Mesothelial cell of epicardium (in vitro differentiated cells): ENCODE measurements at regions not wholly inside any gene's neighbourhood (a gene's known extent, or its start where the extent isn't known, plus 50 kb on each side); places are given as distances from the start of the nearest gene placed in this dataset.

Source experiments
- DNase-seq, 2 experiments: peaks; one replicate each; pipeline ENCODE4 v3.0.0; 2021; ENCODE audit warnings: low spot score in 2 of 2; ENCODE audit not compliant: unreplicated experiment in 2 of 2
- H3K27ac Mint-ChIP-seq: 2 replicates; pipeline ENCODE4 v1.8.0; 2021; ENCODE audit warnings: mixed read lengths
- H3K27me3 Mint-ChIP-seq: 2 replicates; pipeline ENCODE4 v1.8.0; 2021; ENCODE audit warnings: low read depth, mixed read lengths
- H3K36me3 Mint-ChIP-seq: 2 replicates; pipeline ENCODE4 v1.8.0; 2021; ENCODE audit warnings: mixed read lengths
- H3K4me1 Mint-ChIP-seq: 2 replicates; pipeline ENCODE4 v1.8.0; 2021; ENCODE audit warnings: mixed read lengths
- H3K4me3 Mint-ChIP-seq: 2 replicates; pipeline ENCODE4 v1.8.0; 2021; ENCODE audit warnings: mild to moderate bottlenecking, moderate library complexity, mixed read lengths
- H3K9me3 Mint-ChIP-seq: 2 replicates; pipeline ENCODE4 v1.8.0; 2021; ENCODE audit warnings: mixed read lengths
- TF ChIP-seq, protein P1 (sequence below): fragments of 200-600 bp; sonication (generic); IDR thresholded peaks from one replicate; pipeline ENCODE4 v1.5.0; 2021; ENCODE audit warnings: antibody characterized with exemption; ENCODE audit not compliant: unreplicated experiment

DNA sequence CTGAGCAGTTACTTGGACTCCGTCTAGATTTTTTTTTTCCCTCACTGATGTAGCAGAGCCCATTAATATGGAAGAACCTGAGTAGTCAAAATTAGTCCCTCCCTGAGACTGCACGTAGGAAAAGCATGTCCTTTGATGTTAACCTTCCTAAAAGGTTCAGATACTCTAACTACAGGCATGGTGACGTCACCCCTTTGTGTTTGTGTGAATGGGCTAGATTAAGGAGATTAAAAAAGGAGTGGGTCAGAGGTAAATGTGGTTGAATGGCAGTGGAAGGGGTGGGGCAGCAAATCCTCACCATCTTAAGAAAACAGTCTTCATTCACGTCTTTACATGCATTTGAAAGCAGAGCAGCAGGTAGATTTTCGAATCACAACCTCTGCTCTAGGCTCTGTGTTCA is 521.1 kb downstream of the TFAP2B start:
- no peaks in the 10 kb centered on the region for H3K27me3 Mint-ChIP-seq

GRCh38 chr6:51342393-51342792 is 523.7 kb downstream of the TFAP2B start:
- Mint-ChIP-seq H3K4me3 (no peak overlapping the region), H3K4me1 (no peaks in the 10 kb centered on the region), H3K9me3 (peaks cover 30% of the 10 kb centered on the region), H3K27me3 (peaks cover 1% of the 10 kb centered on the region), H3K27ac (no peak overlapping the region), H3K36me3 (peaks cover 9% of the 10 kb centered on the region)
- DNase-seq = no peak
- TF ChIP-seq, protein P1, sequence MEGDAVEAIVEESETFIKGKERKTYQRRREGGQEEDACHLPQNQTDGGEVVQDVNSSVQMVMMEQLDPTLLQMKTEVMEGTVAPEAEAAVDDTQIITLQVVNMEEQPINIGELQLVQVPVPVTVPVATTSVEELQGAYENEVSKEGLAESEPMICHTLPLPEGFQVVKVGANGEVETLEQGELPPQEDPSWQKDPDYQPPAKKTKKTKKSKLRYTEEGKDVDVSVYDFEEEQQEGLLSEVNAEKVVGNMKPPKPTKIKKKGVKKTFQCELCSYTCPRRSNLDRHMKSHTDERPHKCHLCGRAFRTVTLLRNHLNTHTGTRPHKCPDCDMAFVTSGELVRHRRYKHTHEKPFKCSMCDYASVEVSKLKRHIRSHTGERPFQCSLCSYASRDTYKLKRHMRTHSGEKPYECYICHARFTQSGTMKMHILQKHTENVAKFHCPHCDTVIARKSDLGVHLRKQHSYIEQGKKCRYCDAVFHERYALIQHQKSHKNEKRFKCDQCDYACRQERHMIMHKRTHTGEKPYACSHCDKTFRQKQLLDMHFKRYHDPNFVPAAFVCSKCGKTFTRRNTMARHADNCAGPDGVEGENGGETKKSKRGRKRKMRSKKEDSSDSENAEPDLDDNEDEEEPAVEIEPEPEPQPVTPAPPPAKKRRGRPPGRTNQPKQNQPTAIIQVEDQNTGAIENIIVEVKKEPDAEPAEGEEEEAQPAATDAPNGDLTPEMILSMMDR = no peak

More for the DNA sequence above, 521.1 kb downstream of the TFAP2B start:
- TF ChIP-seq, protein P1 = no peak
- DNase-seq = no peak
- Mint-ChIP-seq H3K9me3 (peaks cover 7% of the 10 kb centered on the region), H3K4me1 (peaks cover 5% of the 10 kb centered on the region), H3K4me3 (no peak overlapping the region), H3K36me3 (no peaks in the 10 kb centered on the region), H3K27ac (no peak overlapping the region)

- TF ChIP-seq, protein P1 = no peak
- no peak for DNase-seq
These were observed 531.2 kb downstream of the TFAP2B start for GRCh38 chr6:51349857-51350256.

GRCh38 chr6:51350308-51350904 is 531.7 kb downstream of the TFAP2B start:
- TF ChIP-seq, protein P1 = peak; percentile 68

More at GRCh38 chr6:51349857-51350256, 531.2 kb downstream of the TFAP2B start:
- peaks cover 27% of the 10 kb centered on the region for H3K9me3 Mint-ChIP-seq
- no peak overlapping the region for H3K4me3 Mint-ChIP-seq
- peaks cover 1% of the 10 kb centered on the region for H3K27me3 Mint-ChIP-seq
- peaks cover 3% of the 10 kb centered on the region for H3K4me1 Mint-ChIP-seq
- peaks cover 9% of the 10 kb centered on the region for H3K36me3 Mint-ChIP-seq
- no peak overlapping the region for H3K27ac Mint-ChIP-seq

DNA sequence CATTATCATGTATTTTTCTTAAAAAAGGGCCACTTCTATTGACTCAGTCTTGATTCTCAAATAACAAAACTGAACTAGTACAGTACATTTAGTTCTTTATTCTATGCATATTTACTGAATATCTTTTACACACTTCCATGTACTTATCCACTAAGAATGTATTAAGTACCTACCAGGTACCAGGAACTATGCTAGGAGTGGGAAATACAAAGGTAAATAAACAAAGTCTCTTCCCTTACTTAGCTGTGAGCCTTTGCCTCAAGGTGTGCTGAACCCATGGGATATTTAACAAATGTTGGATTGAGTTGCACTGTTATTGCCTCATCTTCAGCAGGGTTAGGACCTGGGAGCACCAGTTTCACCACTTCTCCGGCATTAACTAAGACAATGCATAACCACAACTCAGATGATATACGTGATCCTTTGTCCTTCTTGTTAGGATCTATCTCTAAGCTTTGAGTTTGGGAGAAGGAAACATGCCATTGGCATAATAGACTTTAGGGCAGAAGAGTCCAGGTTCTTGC is 533.9 kb downstream of the TFAP2B start:
- H3K36me3 Mint-ChIP-seq = no peaks in the 10 kb centered on the region
- H3K4me1 Mint-ChIP-seq = peaks cover 11% of the 10 kb centered on the region
- H3K27me3 Mint-ChIP-seq = peaks cover 2% of the 10 kb centered on the region
- TF ChIP-seq, protein P1 = no peak
- peaks cover 4% of the 10 kb centered on the region for H3K9me3 Mint-ChIP-seq
- no peak overlapping the region for H3K27ac Mint-ChIP-seq
- no peak overlapping the region for H3K4me3 Mint-ChIP-seq
- no peak for DNase-seq

More at GRCh38 chr6:51350308-51350904, 531.7 kb downstream of the TFAP2B start:
- no peak for DNase-seq
- peaks cover 22% of the 10 kb centered on the region for H3K9me3 Mint-ChIP-seq
- H3K4me1 Mint-ChIP-seq = peaks cover 5% of the 10 kb centered on the region
- H3K27ac Mint-ChIP-seq = no peak overlapping the region
- H3K4me3 Mint-ChIP-seq = no peak overlapping the region
- H3K27me3 Mint-ChIP-seq = peaks cover 1% of the 10 kb centered on the region
- peaks cover 9% of the 10 kb centered on the region for H3K36me3 Mint-ChIP-seq
